OCI-LY3 (cell line): ENCODE measurements at regions not wholly inside any gene's neighbourhood (a gene's known extent, or its start where the extent isn't known, plus 50 kb on each side); places are given as distances from the start of the nearest gene placed in this dataset.

Source experiments
- EZH2phosphoT487 ChIP-seq: fragments of 200-600 bp; shearing (Covaris generic); IDR thresholded peaks from 2 replicates; pipeline ENCODE4 v1.6.1; 2018; ENCODE audit warnings: antibody characterized with exemption, mixed run types, low read depth
- TF ChIP-seq, protein P1 (sequence below): fragments of 200-600, 300-600 bp; sonication (generic); IDR thresholded peaks from 2 replicates; pipeline ENCODE4 v1.5.1; 2014; ENCODE audit warnings: antibody characterized with exemption, low read length, low read depth

DNA sequence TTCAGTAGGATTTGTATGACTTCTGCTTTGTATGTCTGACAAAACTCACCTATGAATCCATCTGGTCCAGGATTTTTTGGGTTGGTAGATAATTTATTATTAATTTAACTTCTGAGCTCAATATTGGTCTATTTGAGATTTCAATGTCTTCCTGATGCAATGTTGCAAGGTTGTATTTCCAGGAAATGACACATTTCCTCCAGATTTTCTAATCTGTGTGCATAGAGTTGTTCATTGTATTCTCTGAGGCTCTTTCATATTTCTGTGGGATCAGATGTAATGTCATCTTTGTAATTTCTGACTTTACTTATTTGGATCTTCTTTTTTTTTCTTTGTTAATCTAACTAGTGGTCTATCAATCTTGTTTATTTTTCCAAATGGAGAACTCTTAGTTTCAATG, 584.7 kb upstream of the SETBP1 start:
- TF ChIP-seq, protein P1, sequence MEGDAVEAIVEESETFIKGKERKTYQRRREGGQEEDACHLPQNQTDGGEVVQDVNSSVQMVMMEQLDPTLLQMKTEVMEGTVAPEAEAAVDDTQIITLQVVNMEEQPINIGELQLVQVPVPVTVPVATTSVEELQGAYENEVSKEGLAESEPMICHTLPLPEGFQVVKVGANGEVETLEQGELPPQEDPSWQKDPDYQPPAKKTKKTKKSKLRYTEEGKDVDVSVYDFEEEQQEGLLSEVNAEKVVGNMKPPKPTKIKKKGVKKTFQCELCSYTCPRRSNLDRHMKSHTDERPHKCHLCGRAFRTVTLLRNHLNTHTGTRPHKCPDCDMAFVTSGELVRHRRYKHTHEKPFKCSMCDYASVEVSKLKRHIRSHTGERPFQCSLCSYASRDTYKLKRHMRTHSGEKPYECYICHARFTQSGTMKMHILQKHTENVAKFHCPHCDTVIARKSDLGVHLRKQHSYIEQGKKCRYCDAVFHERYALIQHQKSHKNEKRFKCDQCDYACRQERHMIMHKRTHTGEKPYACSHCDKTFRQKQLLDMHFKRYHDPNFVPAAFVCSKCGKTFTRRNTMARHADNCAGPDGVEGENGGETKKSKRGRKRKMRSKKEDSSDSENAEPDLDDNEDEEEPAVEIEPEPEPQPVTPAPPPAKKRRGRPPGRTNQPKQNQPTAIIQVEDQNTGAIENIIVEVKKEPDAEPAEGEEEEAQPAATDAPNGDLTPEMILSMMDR = no peak
- TF ChIP-seq EZH2phosphoT487 = no peak
